GM19043 (cell line): ENCODE measurements at regions not wholly inside any gene's neighbourhood (a gene's known extent, or its start where the extent isn't known, plus 50 kb on each side); places are given as distances from the start of the nearest gene placed in this dataset.

Source experiments
- ATAC-seq: cut with Tn5 transposase; IDR thresholded peaks from one replicate; pipeline ENCODE4 v1.9.1; 2021; ENCODE audit warnings: low read depth; ENCODE audit not compliant: unreplicated experiment

GRCh38 chr22:22084089-22084711 lies 101.6 kb upstream of the TOP3B start:
- no peak for ATAC-seq

GRCh38 chr22:22082960-22083359 lies 100.4 kb upstream of the TOP3B start:
- no peak for ATAC-seq

GRCh38 chr22:22082229-22082835 lies 99.7 kb upstream of the TOP3B start:
- no peak for ATAC-seq

- ATAC-seq: no peak
Observed at GRCh38 chr22:22080270-22080669, 97.7 kb upstream of the TOP3B start.

GRCh38 chr22:22079404-22080148 lies 97.0 kb upstream of the TOP3B start:
- ATAC-seq: no peak

GRCh38 chr22:22078329-22078728 lies 95.7 kb upstream of the TOP3B start:
- ATAC-seq: no peak

- no peak for ATAC-seq
Observed at GRCh38 chr22:22076932-22077703, 94.5 kb upstream of the TOP3B start.

GRCh38 chr22:22076361-22076760 lies 93.8 kb upstream of the TOP3B start:
- ATAC-seq: no peak

GRCh38 chr22:22075382-22076163 lies 93.0 kb upstream of the TOP3B start:
- no peak for ATAC-seq

- no peak for ATAC-seq
Observed at GRCh38 chr22:22074634-22075381, 92.2 kb upstream of the TOP3B start.

GRCh38 chr22:22073769-22074561 lies 91.4 kb upstream of the TOP3B start:
- no peak for ATAC-seq

GRCh38 chr22:22072169-22072836 lies 89.7 kb upstream of the TOP3B start:
- no peak for ATAC-seq

- ATAC-seq: no peak
Observed at GRCh38 chr22:22071455-22071854, 88.9 kb upstream of the TOP3B start.

GRCh38 chr22:22070371-22070824 lies 87.8 kb upstream of the TOP3B start:
- ATAC-seq: no peak

GRCh38 chr22:22069450-22070370 lies 87.1 kb upstream of the TOP3B start:
- no peak for ATAC-seq

- ATAC-seq: no peak
Observed at GRCh38 chr22:22068657-22069056, 86.1 kb upstream of the TOP3B start.

GRCh38 chr22:22068025-22068424 lies 85.4 kb upstream of the TOP3B start:
- no peak for ATAC-seq
